ENCODE measurements at regions not wholly inside any gene's neighbourhood (a gene's known extent, or its start where the extent isn't known, plus 50 kb on each side); places are given as distances from the start of the nearest gene placed in this dataset.
"Not testable (repeated sequence)": the region's sequence is repeated elsewhere in the genome, so short reads cannot be mapped to it uniquely, and the experiment has no call there.

- 95% methylated on average over 19 of the region's 19 CpGs for WGBS
- H3K79me1 ChIP-seq (replicated peaks; ENCODE audit: low read length, poor library complexity, severe bottlenecking); H3K36me3 ChIP-seq (ENCODE audit: control insufficient read depth in 1 of 2, insufficient read depth in 2 of 2, low read depth in 1 of 2, low read length in 2 of 2); H3K4me3 ChIP-seq (ENCODE audit: insufficient read depth in 1 of 2, low read depth in 1 of 2, low read length in 2 of 2); H4K91ac ChIP-seq (ENCODE audit: low read length); H3K27ac ChIP-seq (ENCODE audit: low read length, poor library complexity, severe bottlenecking); H3K4me2 ChIP-seq (ENCODE audit: low read length, poor library complexity, severe bottlenecking); H3K9ac ChIP-seq (ENCODE audit: low read length); H3K23ac ChIP-seq (ENCODE audit: low read length in 2 of 2); H3K4ac ChIP-seq (ENCODE audit: low read depth in 1 of 2, low read length in 2 of 2); H2AK5ac ChIP-seq (ENCODE audit: low read length, severe bottlenecking); H3K18ac ChIP-seq (ENCODE audit: low read depth in 1 of 2, low read length in 2 of 2); H2BK15ac ChIP-seq (ENCODE audit: low read depth, poor library complexity, severe bottlenecking); H3K27me3 ChIP-seq (ENCODE audit: control insufficient read depth in 1 of 2, insufficient read depth in 1 of 2, low read length in 2 of 2); DNase-seq; H4K8ac ChIP-seq (ENCODE audit: low read length); H2AFZ ChIP-seq (ENCODE audit: low read depth, low read length); H2BK12ac ChIP-seq (ENCODE audit: low read length in 2 of 2); H3K4me1 ChIP-seq (ENCODE audit: control insufficient read depth, insufficient read depth, low read depth, low read length); H2BK120ac ChIP-seq (ENCODE audit: low read depth, low read length); H2BK5ac ChIP-seq (ENCODE audit: low read depth, low read length, poor library complexity, severe bottlenecking); H3K9me3 ChIP-seq (ENCODE audit: control insufficient read depth, low read length); H3K14ac ChIP-seq (ENCODE audit: low read length in 2 of 2): not testable (repeated sequence)
Observed at GRCh38 chr3:75444634-75445033, 219.5 kb upstream of the FRG2C start.

GRCh38 chr3:75445234-75445633, 218.9 kb upstream of the FRG2C start:
- H3K14ac ChIP-seq (ENCODE audit: low read length in 2 of 2); H2BK15ac ChIP-seq (ENCODE audit: low read depth, poor library complexity, severe bottlenecking); H3K4ac ChIP-seq (ENCODE audit: low read depth in 1 of 2, low read length in 2 of 2); H4K91ac ChIP-seq (ENCODE audit: low read length); H3K79me1 ChIP-seq (replicated peaks; ENCODE audit: low read length, poor library complexity, severe bottlenecking); H3K9me3 ChIP-seq (ENCODE audit: control insufficient read depth, low read length); H3K36me3 ChIP-seq (ENCODE audit: control insufficient read depth in 1 of 2, insufficient read depth in 2 of 2, low read depth in 1 of 2, low read length in 2 of 2); H3K9ac ChIP-seq (ENCODE audit: low read length); DNase-seq; H3K27me3 ChIP-seq (ENCODE audit: control insufficient read depth in 1 of 2, insufficient read depth in 1 of 2, low read length in 2 of 2); H3K23ac ChIP-seq (ENCODE audit: low read length in 2 of 2); H3K4me3 ChIP-seq (ENCODE audit: insufficient read depth in 1 of 2, low read depth in 1 of 2, low read length in 2 of 2); H2BK120ac ChIP-seq (ENCODE audit: low read depth, low read length); H2BK5ac ChIP-seq (ENCODE audit: low read depth, low read length, poor library complexity, severe bottlenecking); H2AFZ ChIP-seq (ENCODE audit: low read depth, low read length); H2BK12ac ChIP-seq (ENCODE audit: low read length in 2 of 2); H3K27ac ChIP-seq (ENCODE audit: low read length, poor library complexity, severe bottlenecking); H3K18ac ChIP-seq (ENCODE audit: low read depth in 1 of 2, low read length in 2 of 2); H4K8ac ChIP-seq (ENCODE audit: low read length); H3K4me2 ChIP-seq (ENCODE audit: low read length, poor library complexity, severe bottlenecking); H3K4me1 ChIP-seq (ENCODE audit: control insufficient read depth, insufficient read depth, low read depth, low read length); H2AK5ac ChIP-seq (ENCODE audit: low read length, severe bottlenecking): not testable (repeated sequence)
- 94% methylated on average over 3 of the region's 6 CpGs for WGBS

GRCh38 chr3:75446948-75447347, 217.2 kb upstream of the FRG2C start:
- H3K27me3 ChIP-seq (ENCODE audit: control insufficient read depth in 1 of 2, insufficient read depth in 1 of 2, low read length in 2 of 2); H3K14ac ChIP-seq (ENCODE audit: low read length in 2 of 2); H2BK120ac ChIP-seq (ENCODE audit: low read depth, low read length); H3K23ac ChIP-seq (ENCODE audit: low read length in 2 of 2); H3K4ac ChIP-seq (ENCODE audit: low read depth in 1 of 2, low read length in 2 of 2); H4K8ac ChIP-seq (ENCODE audit: low read length); H2AK5ac ChIP-seq (ENCODE audit: low read length, severe bottlenecking); H3K9ac ChIP-seq (ENCODE audit: low read length); H3K27ac ChIP-seq (ENCODE audit: low read length, poor library complexity, severe bottlenecking); H2BK12ac ChIP-seq (ENCODE audit: low read length in 2 of 2); H3K4me3 ChIP-seq (ENCODE audit: insufficient read depth in 1 of 2, low read depth in 1 of 2, low read length in 2 of 2); H3K9me3 ChIP-seq (ENCODE audit: control insufficient read depth, low read length); H3K18ac ChIP-seq (ENCODE audit: low read depth in 1 of 2, low read length in 2 of 2); H2AFZ ChIP-seq (ENCODE audit: low read depth, low read length); H3K79me1 ChIP-seq (replicated peaks; ENCODE audit: low read length, poor library complexity, severe bottlenecking); H2BK5ac ChIP-seq (ENCODE audit: low read depth, low read length, poor library complexity, severe bottlenecking); H4K91ac ChIP-seq (ENCODE audit: low read length); H2BK15ac ChIP-seq (ENCODE audit: low read depth, poor library complexity, severe bottlenecking); H3K36me3 ChIP-seq (ENCODE audit: control insufficient read depth in 1 of 2, insufficient read depth in 2 of 2, low read depth in 1 of 2, low read length in 2 of 2); H3K4me1 ChIP-seq (ENCODE audit: control insufficient read depth, insufficient read depth, low read depth, low read length); H3K4me2 ChIP-seq (ENCODE audit: low read length, poor library complexity, severe bottlenecking); DNase-seq: not testable (repeated sequence)
- 91% methylated on average over 11 of the region's 11 CpGs for WGBS

- H3K27me3 ChIP-seq (ENCODE audit: control insufficient read depth in 1 of 2, insufficient read depth in 1 of 2, low read length in 2 of 2); H3K9me3 ChIP-seq (ENCODE audit: control insufficient read depth, low read length); H2AFZ ChIP-seq (ENCODE audit: low read depth, low read length); H2BK12ac ChIP-seq (ENCODE audit: low read length in 2 of 2); H3K14ac ChIP-seq (ENCODE audit: low read length in 2 of 2); DNase-seq; H3K4me1 ChIP-seq (ENCODE audit: control insufficient read depth, insufficient read depth, low read depth, low read length); H3K18ac ChIP-seq (ENCODE audit: low read depth in 1 of 2, low read length in 2 of 2); H4K91ac ChIP-seq (ENCODE audit: low read length); H3K23ac ChIP-seq (ENCODE audit: low read length in 2 of 2); H3K36me3 ChIP-seq (ENCODE audit: control insufficient read depth in 1 of 2, insufficient read depth in 2 of 2, low read depth in 1 of 2, low read length in 2 of 2); H2BK5ac ChIP-seq (ENCODE audit: low read depth, low read length, poor library complexity, severe bottlenecking); H4K8ac ChIP-seq (ENCODE audit: low read length); H3K4ac ChIP-seq (ENCODE audit: low read depth in 1 of 2, low read length in 2 of 2); H3K4me3 ChIP-seq (ENCODE audit: insufficient read depth in 1 of 2, low read depth in 1 of 2, low read length in 2 of 2); H2BK15ac ChIP-seq (ENCODE audit: low read depth, poor library complexity, severe bottlenecking); H2BK120ac ChIP-seq (ENCODE audit: low read depth, low read length); H3K9ac ChIP-seq (ENCODE audit: low read length); H3K27ac ChIP-seq (ENCODE audit: low read length, poor library complexity, severe bottlenecking); H3K79me1 ChIP-seq (replicated peaks; ENCODE audit: low read length, poor library complexity, severe bottlenecking); H3K4me2 ChIP-seq (ENCODE audit: low read length, poor library complexity, severe bottlenecking); H2AK5ac ChIP-seq (ENCODE audit: low read length, severe bottlenecking): not testable (repeated sequence)
- 84% methylated on average over 10 of the region's 11 CpGs for WGBS
Observed at GRCh38 chr3:75453328-75453727, 210.8 kb upstream of the FRG2C start.

Data from mesenchymal stem cell (in vitro differentiated cells and primary cell).